ENCODE measurements at regions not wholly inside any gene's neighbourhood (a gene's known extent, or its start where the extent isn't known, plus 50 kb on each side); places are given as distances from the start of the nearest gene placed in this dataset.

GRCh38 chr3:20696388-20697150 is 510.6 kb upstream of the SGO1 start:
- TF ChIP-seq CTCF (IDR thresholded peaks at IDR 0.05; ENCODE audit: borderline replicate concordance, control extremely low read depth, extremely low read depth, insufficient read depth, missing control alignments) = no peak
- in situ Hi-C loops (cut with MboI; ENCODE audit: low sequenced_read_pairs, unreplicated experiment) = no loop called here

GRCh38 chr3:20692675-20693074 is 506.7 kb upstream of the SGO1 start:
- DNase-seq (ENCODE audit: low spot score) = no peak
- TF ChIP-seq CTCF (IDR thresholded peaks at IDR 0.05; ENCODE audit: borderline replicate concordance, control extremely low read depth, extremely low read depth, insufficient read depth, missing control alignments) = no peak
- in situ Hi-C loops (cut with MboI; ENCODE audit: low sequenced_read_pairs, unreplicated experiment) = no loop called here

More at GRCh38 chr3:20696388-20697150, 510.6 kb upstream of the SGO1 start:
- no peak for DNase-seq (ENCODE audit: low spot score)

GRCh38 chr3:20683910-20684309 is 497.9 kb upstream of the SGO1 start:
- no peak for TF ChIP-seq CTCF (IDR thresholded peaks at IDR 0.05; ENCODE audit: borderline replicate concordance, control extremely low read depth, extremely low read depth, insufficient read depth, missing control alignments)
- in situ Hi-C loops (cut with MboI; ENCODE audit: low sequenced_read_pairs, unreplicated experiment) = no loop called here
- DNase-seq (ENCODE audit: low spot score) = no peak

- TF ChIP-seq CTCF (IDR thresholded peaks at IDR 0.05; ENCODE audit: borderline replicate concordance, control extremely low read depth, extremely low read depth, insufficient read depth, missing control alignments) = no peak
- no peak for DNase-seq (ENCODE audit: low spot score)
- in situ Hi-C loops (cut with MboI; ENCODE audit: low sequenced_read_pairs, unreplicated experiment) = no loop called here
Measured at GRCh38 chr3:20682573-20682972, 496.6 kb upstream of the SGO1 start.

- DNase-seq (ENCODE audit: low spot score) = no peak
- no peak for TF ChIP-seq CTCF (IDR thresholded peaks at IDR 0.05; ENCODE audit: borderline replicate concordance, control extremely low read depth, extremely low read depth, insufficient read depth, missing control alignments)
- in situ Hi-C loops (cut with MboI; ENCODE audit: low sequenced_read_pairs, unreplicated experiment) = no loop called here
Measured at GRCh38 chr3:20680990-20681628, 495.1 kb upstream of the SGO1 start.

GRCh38 chr3:20673866-20674265 is 487.9 kb upstream of the SGO1 start:
- DNase-seq (ENCODE audit: low spot score) = no peak
- in situ Hi-C loops (cut with MboI; ENCODE audit: low sequenced_read_pairs, unreplicated experiment) = no loop called here
- TF ChIP-seq CTCF (IDR thresholded peaks at IDR 0.05; ENCODE audit: borderline replicate concordance, control extremely low read depth, extremely low read depth, insufficient read depth, missing control alignments) = no peak

Data from GM13976 (cell line).